ENCODE measurements at regions not wholly inside any gene's neighbourhood (a gene's known extent, or its start where the extent isn't known, plus 50 kb on each side); places are given as distances from the start of the nearest gene placed in this dataset.

DNA sequence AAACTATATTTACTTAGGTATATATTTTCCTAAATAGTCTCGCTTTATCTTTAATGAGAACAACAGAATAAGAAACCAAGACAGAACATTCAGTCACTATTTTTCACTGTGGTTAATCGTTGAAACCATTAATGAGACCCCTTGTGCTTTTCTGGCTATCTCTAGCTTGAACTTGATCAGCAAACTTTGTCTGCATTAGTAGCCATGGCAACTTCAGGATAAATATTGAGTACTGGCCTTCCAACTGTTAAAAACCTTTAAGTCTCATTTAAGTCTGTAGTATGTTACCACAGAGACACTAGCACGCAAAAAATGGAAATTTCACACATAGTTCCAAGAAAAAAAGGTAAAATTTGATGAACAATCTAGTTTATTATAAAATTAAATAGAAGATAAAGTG lies 946.0 kb downstream of the SLITRK5 start:
- no peaks in the 10 kb centered on the region for H3K4me1 ChIP-seq (ENCODE audit: insufficient read depth)
- H3K4me3 ChIP-seq (ENCODE audit: low read depth, low read length) = no peak overlapping the region
- H3K36me3 ChIP-seq (ENCODE audit: insufficient read depth) = no peaks in the 10 kb centered on the region
- 64% methylated on average over 3 of the region's 3 CpGs for WGBS
- no peak overlapping the region for H3K27ac ChIP-seq (ENCODE audit: low read depth)
- no peak for DNase-seq (ENCODE audit: extremely low spot score)

DNA sequence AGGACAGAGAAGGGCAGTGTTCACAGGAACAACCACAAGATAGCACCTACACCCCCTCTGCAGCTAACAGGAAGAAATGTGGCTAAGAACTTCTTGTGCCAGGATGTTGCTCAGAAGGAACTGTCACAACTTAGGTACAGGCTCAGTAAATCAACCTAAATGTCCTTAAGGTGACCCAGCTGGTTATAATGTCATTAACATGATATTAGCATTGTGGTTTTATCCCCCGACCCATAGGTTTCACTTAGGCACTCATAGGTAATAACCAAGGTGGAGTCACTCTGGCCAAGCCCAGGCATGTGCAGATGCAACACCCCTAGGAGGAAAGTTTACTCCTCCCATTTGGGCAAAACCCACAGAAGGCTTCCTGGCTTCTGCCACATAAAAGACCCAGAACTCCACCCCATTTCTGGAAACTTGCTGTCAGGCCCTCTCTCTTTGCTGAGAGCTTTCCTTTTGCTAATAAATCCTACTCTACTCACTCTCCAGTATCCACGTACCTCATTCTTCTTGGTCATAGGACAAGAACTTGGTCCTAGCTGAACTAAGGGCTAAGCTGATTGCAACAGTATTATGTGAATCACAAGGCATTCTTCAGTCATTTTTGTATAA lies 951.3 kb downstream of the SLITRK5 start:
- no peaks in the 10 kb centered on the region for H3K36me3 ChIP-seq (ENCODE audit: insufficient read depth)
- no peaks in the 10 kb centered on the region for H3K4me1 ChIP-seq (ENCODE audit: insufficient read depth)
- no peak overlapping the region for H3K4me3 ChIP-seq (ENCODE audit: low read depth, low read length)
- no peak for DNase-seq (ENCODE audit: extremely low spot score)
- 93% methylated on average over 2 of the region's 2 CpGs for WGBS
- H3K27ac ChIP-seq (ENCODE audit: low read depth) = no peak overlapping the region

DNA sequence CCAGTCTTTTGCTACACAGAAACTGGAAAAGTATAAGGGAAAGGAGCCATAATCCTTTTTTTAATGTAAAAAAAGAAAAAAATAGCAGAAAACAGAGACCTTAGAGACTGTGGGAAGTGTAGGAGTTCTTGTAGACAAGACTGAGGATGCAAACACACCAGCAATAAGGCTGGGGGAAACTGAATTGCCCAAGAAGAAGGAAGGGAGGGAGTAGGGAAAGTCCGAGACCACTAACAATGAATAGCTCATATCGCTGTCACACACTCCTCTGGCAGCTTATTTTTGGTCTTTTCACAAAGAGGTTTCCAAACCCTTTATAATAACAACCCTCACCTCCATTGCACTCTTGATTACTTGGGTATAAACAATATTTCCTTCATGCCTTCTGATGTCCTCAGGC lies 952.0 kb downstream of the SLITRK5 start:
- 88% methylated on average over 2 of the region's 2 CpGs for WGBS
- H3K4me3 ChIP-seq (ENCODE audit: low read depth, low read length) = no peak overlapping the region
- H3K4me1 ChIP-seq (ENCODE audit: insufficient read depth) = no peaks in the 10 kb centered on the region
- DNase-seq (ENCODE audit: extremely low spot score) = no peak
- H3K36me3 ChIP-seq (ENCODE audit: insufficient read depth) = no peaks in the 10 kb centered on the region
- H3K27ac ChIP-seq (ENCODE audit: low read depth) = no peak overlapping the region

DNA sequence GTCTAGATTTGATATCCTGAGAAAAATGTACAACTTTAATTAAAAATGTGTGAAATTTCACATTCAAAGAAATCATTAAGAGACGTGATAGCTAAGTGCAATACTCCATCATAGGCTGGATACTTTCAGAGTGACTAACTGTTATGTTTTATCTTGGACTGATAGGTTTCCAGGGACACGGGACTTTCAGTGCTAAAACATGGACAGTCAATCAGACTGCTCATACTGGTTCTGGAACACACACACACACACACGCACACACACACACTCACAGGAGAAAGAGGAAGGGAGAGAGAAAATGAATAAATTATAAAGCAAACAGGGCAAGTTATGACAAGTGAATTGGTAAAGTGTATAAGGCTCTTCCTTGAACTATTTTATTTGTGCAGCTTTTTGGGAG lies 955.9 kb downstream of the SLITRK5 start:
- WGBS = 50% methylated on average over 3 of the region's 3 CpGs
- no peak for DNase-seq (ENCODE audit: extremely low spot score)
- H3K27ac ChIP-seq (ENCODE audit: low read depth) = no peak overlapping the region
- H3K4me3 ChIP-seq (ENCODE audit: low read depth, low read length) = no peak overlapping the region
- H3K36me3 ChIP-seq (ENCODE audit: insufficient read depth) = no peaks in the 10 kb centered on the region
- no peaks in the 10 kb centered on the region for H3K4me1 ChIP-seq (ENCODE audit: insufficient read depth)

DNA sequence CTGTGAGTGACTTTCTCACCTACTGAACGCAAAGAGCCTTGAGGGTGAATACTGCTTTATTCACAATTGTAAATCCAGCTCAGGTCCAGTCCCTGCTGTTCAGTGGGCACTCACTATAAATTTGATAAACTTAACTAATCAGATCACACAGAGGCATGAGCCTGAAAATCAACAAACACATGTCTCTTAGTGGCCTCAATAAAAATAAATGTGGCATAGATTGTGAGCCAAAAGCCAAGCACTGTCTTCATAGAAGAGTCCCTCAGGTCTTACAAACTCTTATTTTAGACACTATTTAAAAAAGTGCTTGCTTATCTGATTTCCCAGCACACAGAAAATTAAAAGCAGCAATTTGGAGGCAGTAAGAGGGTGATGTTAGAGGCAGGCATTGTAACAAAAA lies 957.7 kb downstream of the SLITRK5 start:
- no peak for DNase-seq (ENCODE audit: extremely low spot score)
- H3K4me3 ChIP-seq (ENCODE audit: low read depth, low read length) = no peak overlapping the region
- no peaks in the 10 kb centered on the region for H3K4me1 ChIP-seq (ENCODE audit: insufficient read depth)
- 0% methylated on average over 1 of the region's 1 CpG for WGBS
- H3K36me3 ChIP-seq (ENCODE audit: insufficient read depth) = no peaks in the 10 kb centered on the region
- no peak overlapping the region for H3K27ac ChIP-seq (ENCODE audit: low read depth)

DNA sequence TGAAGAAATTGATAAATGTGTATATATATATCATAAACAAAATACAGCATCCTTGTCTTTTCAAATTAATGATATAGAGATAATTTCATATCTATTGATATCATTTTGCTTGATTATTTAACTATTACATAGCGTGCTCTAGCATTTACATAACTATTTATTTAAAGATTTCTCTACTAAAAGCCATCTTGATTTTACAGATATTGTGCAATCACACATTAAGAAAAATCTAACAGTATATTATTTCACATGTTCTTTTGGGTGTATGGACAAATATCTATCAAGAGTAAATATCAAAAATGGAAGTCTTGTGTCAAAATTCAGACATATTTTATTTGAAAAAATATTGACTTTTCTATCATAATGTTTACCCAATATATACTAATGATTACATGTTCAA lies 966.8 kb downstream of the SLITRK5 start:
- WGBS = 0% methylated on average over 1 of the region's 1 CpG
- H3K4me1 ChIP-seq (ENCODE audit: insufficient read depth) = no peaks in the 10 kb centered on the region

DNA sequence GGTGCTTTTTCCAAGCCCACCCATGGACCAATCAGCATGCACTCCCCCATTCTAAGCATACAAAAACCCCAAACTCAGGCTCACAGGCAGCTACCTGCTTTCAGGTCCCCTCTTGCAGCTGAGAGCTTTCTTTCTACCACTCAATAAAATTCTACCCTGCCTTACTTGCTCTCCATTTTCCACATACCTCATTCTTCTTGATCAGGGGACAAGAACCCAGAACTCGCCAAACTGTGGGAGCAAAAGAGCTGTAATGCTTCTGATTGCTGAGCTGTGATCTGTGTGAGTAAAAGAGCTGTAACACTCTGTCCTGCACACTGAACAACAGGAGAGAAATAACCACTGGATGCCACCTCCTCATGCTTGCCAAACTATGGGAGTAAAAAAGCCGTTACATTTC lies 972.1 kb downstream of the SLITRK5 start:
- no peak for DNase-seq (ENCODE audit: extremely low spot score)
- Histone ChIP-seq H3K36me3 (ENCODE audit: insufficient read depth) (no peaks in the 10 kb centered on the region), H3K27ac (ENCODE audit: low read depth) (no peak overlapping the region), H3K4me3 (ENCODE audit: low read depth, low read length) (no peak overlapping the region), H3K4me1 (ENCODE audit: insufficient read depth) (no peaks in the 10 kb centered on the region)
- WGBS = 81% methylated on average over 2 of the region's 2 CpGs

More for the DNA sequence above, 966.8 kb downstream of the SLITRK5 start:
- DNase-seq (ENCODE audit: extremely low spot score) = no peak
- Histone ChIP-seq H3K4me3 (ENCODE audit: low read depth, low read length) (no peak overlapping the region), H3K36me3 (ENCODE audit: insufficient read depth) (no peaks in the 10 kb centered on the region), H3K27ac (ENCODE audit: low read depth) (no peak overlapping the region)

DNA sequence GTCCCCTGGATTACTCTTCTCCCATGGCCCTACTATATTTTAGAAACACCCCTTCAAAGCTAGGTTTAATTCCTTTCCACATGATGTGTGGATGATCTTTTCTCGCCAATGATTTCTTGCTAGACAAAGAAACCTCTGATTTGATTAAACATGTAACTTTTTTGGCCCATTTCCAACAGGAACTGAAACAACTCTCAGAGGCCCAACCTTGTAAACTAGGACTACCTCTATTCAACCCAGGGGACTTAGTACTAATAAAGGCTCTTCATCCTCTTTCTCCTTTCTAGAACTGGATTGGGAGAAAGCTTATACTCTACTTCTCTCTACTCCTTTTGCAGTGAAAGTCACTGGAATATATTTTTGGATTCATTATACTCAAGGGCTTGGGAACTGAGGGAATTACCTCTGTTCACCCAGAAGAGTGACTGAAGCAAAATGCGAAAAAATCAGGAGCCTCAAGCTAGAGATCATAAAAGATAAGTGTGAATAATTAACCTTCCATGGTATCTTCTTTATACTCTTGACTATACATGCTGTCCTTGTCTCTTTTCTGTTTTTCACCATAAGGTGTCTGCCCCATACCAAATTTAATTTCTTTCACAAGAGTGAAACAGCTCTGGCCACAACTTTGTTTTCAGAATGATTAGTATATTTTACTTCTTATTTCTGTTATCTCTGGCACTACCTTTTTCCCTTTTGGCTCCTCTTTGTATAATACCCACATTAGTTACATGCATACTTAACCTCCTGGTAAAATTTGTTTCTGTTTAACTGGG lies 977.6 kb downstream of the SLITRK5 start:
- H3K27ac ChIP-seq (ENCODE audit: low read depth) = no peak overlapping the region
- 46% methylated on average over 2 of the region's 2 CpGs for WGBS
- no peak overlapping the region for H3K4me3 ChIP-seq (ENCODE audit: low read depth, low read length)
- no peaks in the 10 kb centered on the region for H3K4me1 ChIP-seq (ENCODE audit: insufficient read depth)
- no peak for DNase-seq (ENCODE audit: extremely low spot score)
- no peaks in the 10 kb centered on the region for H3K36me3 ChIP-seq (ENCODE audit: insufficient read depth)

DNA sequence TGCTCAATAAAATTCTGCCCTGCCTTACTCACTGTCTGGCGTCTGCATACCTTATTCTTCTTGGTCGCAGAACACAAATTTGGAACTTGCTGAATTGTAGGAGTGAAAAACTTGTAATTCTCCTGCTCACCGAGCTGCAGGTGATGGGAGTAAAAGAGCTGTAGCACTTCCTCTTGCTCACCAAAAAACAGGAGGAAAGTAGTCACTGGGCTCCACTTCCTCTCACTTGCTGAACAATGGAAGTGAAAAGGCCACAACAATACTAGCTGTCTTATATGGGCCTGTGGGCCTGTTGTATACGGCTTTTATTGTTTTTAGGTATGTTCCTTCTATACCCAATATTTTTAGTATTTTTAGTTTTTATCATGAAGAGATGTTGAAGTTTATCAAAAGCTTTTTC lies 978.7 kb downstream of the SLITRK5 start:
- DNase-seq (ENCODE audit: extremely low spot score) = no peak
- no peak overlapping the region for H3K27ac ChIP-seq (ENCODE audit: low read depth)
- H3K36me3 ChIP-seq (ENCODE audit: insufficient read depth) = no peaks in the 10 kb centered on the region
- H3K4me1 ChIP-seq (ENCODE audit: insufficient read depth) = no peaks in the 10 kb centered on the region
- WGBS = 86% methylated on average over 4 of the region's 4 CpGs
- no peak overlapping the region for H3K4me3 ChIP-seq (ENCODE audit: low read depth, low read length)

DNA sequence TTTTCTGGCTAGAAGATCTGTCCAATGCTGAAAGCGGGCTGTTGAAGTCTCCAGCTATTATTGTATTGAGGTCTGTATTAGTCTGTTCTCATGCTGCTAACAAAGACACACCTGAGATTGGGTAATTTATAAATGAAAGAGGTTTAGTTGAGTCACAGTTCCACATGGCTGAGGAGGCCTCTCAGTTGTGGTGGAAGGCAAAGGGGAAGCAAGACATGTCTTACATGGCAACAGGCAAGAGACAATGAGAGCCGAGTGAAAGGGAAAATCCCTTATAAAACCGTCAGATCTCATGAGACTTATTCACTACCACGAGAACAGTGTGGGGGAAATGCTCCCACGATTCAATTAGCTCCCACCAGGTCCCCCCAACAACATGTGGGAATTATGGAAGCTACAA lies 980.4 kb downstream of the SLITRK5 start:
- peaks cover under 1% of the 10 kb centered on the region for H3K4me1 ChIP-seq (ENCODE audit: insufficient read depth)
- 88% methylated on average over 5 of the region's 5 CpGs for WGBS
- DNase-seq (ENCODE audit: extremely low spot score) = no peak
- no peak overlapping the region for H3K27ac ChIP-seq (ENCODE audit: low read depth)
- H3K36me3 ChIP-seq (ENCODE audit: insufficient read depth) = no peaks in the 10 kb centered on the region
- H3K4me3 ChIP-seq (ENCODE audit: low read depth, low read length) = no peak overlapping the region

DNA sequence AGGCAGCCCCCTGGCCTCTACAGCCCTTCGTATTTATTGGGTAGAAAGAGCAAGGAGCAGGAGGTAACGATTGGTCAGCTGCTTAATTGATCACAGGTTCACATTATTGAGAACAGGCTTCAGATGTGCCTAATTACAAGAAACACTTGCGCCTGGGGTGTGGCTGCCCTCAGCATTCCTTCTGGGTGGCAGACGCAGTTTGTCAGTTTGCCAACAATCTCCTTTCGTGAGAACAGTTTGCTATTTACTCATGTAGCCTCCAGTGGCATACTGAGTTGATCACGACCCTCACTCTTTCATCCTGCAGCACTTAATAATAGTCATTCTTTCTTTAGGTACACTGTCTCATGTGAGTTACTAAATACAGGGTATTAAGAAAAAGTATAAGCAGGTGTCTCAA lies 985.6 kb downstream of the SLITRK5 start:
- 56% methylated on average over 6 of the region's 6 CpGs for WGBS
- no peak overlapping the region for H3K27ac ChIP-seq (ENCODE audit: low read depth)
- H3K36me3 ChIP-seq (ENCODE audit: insufficient read depth) = no peaks in the 10 kb centered on the region

DNA sequence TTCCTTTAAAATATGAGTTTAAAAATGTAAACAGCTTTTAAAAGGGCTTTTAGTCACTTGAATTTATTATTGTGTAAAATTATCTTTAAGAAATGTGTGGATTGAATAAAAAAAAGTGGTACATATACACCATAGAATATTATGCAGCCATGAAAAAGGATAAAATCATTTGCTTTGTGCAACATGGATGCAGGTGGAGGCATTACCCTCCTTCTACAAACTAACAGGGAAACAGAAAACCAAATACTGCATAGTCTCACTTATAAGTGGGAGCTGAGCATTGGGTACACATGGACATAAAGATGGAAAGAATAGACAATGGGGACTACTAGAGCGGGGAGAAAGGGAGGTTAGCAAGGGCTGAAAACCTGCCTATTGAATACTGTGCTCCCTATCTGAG lies 999.3 kb downstream of the SLITRK5 start:
- Histone ChIP-seq H3K4me1 (ENCODE audit: insufficient read depth) (no peaks in the 10 kb centered on the region), H3K27ac (ENCODE audit: low read depth) (no peak overlapping the region), H3K36me3 (ENCODE audit: insufficient read depth) (no peaks in the 10 kb centered on the region), H3K4me3 (ENCODE audit: low read depth, low read length) (no peak overlapping the region)
- WGBS = 91% methylated on average over 1 of the region's 1 CpG
- DNase-seq (ENCODE audit: extremely low spot score) = no peak

More for the DNA sequence above, 985.6 kb downstream of the SLITRK5 start:
- DNase-seq (ENCODE audit: extremely low spot score) = no peak
- Histone ChIP-seq H3K4me1 (ENCODE audit: insufficient read depth) (peaks cover 3% of the 10 kb centered on the region), H3K4me3 (ENCODE audit: low read depth, low read length) (no peak overlapping the region)

DNA sequence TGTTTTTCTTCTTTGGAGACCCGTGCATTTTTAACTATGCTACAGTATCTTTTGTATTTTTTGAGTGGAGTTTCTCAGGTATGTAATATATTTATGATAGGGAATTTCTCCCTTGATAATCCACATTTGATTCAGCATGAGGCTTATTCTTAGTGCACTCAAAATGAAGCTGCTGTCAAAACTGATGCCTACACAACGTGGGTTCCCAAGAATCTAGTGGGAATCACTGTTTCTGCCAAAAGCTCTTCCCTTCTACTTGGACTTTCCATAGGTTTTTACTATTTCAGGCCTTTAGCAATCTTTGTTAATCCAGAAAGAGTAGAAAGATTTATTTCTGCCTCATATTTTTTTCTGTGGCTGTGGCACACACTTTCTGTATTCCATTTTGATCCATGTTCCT lies 1003.7 kb downstream of the SLITRK5 start:
- H3K4me3 ChIP-seq (ENCODE audit: low read depth, low read length) = no peak overlapping the region
- DNase-seq (ENCODE audit: extremely low spot score) = no peak
- no peak overlapping the region for H3K27ac ChIP-seq (ENCODE audit: low read depth)
- H3K4me1 ChIP-seq (ENCODE audit: insufficient read depth) = no peaks in the 10 kb centered on the region
- WGBS = 69% methylated on average over 2 of the region's 2 CpGs
- no peaks in the 10 kb centered on the region for H3K36me3 ChIP-seq (ENCODE audit: insufficient read depth)

DNA sequence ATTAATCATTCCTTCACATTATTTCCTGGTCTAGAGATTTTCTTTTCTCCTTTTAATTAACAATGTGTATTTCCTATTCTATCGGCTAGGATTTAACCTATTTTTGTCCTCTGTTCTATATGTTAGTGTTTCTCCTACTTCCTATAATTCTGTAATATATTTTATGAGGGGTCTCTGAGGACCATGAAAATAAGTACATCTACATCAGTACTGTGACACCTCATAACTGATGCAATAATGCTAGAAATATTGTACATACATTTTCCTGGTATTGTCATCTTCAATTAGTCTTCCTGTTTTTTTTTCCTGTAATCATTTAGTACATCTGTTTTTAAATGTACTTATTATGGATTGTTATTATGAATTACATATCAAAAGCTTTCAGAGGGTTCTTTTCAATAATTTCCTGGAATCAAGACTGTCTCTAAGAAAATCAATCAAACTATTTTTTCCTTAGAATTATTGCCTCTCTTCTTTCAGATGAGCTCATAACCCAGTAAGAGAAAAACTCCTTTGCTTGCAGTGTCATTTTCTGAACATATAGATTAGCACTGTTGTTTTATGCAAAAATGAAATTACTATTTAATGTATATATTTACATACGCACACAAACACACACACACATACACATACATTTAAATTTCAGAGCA lies 1004.3 kb downstream of the SLITRK5 start:
- no peak for DNase-seq (ENCODE audit: extremely low spot score)
- Histone ChIP-seq H3K4me1 (ENCODE audit: insufficient read depth) (no peaks in the 10 kb centered on the region), H3K27ac (ENCODE audit: low read depth) (no peak overlapping the region), H3K4me3 (ENCODE audit: low read depth, low read length) (no peak overlapping the region), H3K36me3 (ENCODE audit: insufficient read depth) (no peaks in the 10 kb centered on the region)
- WGBS = 86% methylated on average over 2 of the region's 2 CpGs

Measured in urinary bladder (tissue), 3 donors.